Chondrocyte (in vitro differentiated cells): ENCODE measurements at regions not wholly inside any gene's neighbourhood (a gene's known extent, or its start where the extent isn't known, plus 50 kb on each side); places are given as distances from the start of the nearest gene placed in this dataset.
"Not testable (repeated sequence)": the region's sequence is repeated elsewhere in the genome, so short reads cannot be mapped to it uniquely, and the experiment has no call there.

Experiments
- DNase-seq: peaks from one replicate; pipeline ENCODE4 v3.0.0; 2021; ENCODE audit warnings: mixed read lengths, low spot score
- H3K27ac Mint-ChIP-seq: one replicate; pipeline ENCODE4 v1.8.0; 2021; ENCODE audit warnings: mild to moderate bottlenecking, moderate library complexity, mixed read lengths; ENCODE audit not compliant: unreplicated experiment
- H3K27me3 Mint-ChIP-seq: 2 replicates; pipeline ENCODE4 v1.8.0; 2021; ENCODE audit warnings: low read depth, mixed read lengths
- H3K36me3 Mint-ChIP-seq: 2 replicates; pipeline ENCODE4 v1.8.0; 2021; ENCODE audit warnings: low read depth, mixed read lengths
- H3K4me1 Mint-ChIP-seq: 2 replicates; pipeline ENCODE4 v1.8.0; 2021; ENCODE audit warnings: low read depth, mild to moderate bottlenecking, mixed read lengths
- H3K4me3 Mint-ChIP-seq: one replicate; pipeline ENCODE4 v1.8.0; 2021; ENCODE audit warnings: mild to moderate bottlenecking, moderate library complexity, mixed read lengths; ENCODE audit not compliant: unreplicated experiment
- H3K9me3 Mint-ChIP-seq: 2 replicates; pipeline ENCODE4 v1.8.0; 2021; ENCODE audit warnings: low read depth, mixed read lengths
- CTCF ChIP-seq: fragments of 200-600 bp; sonication (generic); IDR thresholded peaks from 2 replicates; pipeline ENCODE4 v1.5.0; 2021; ENCODE audit warnings: antibody characterized with exemption, mild to moderate bottlenecking, moderate library complexity

DNA sequence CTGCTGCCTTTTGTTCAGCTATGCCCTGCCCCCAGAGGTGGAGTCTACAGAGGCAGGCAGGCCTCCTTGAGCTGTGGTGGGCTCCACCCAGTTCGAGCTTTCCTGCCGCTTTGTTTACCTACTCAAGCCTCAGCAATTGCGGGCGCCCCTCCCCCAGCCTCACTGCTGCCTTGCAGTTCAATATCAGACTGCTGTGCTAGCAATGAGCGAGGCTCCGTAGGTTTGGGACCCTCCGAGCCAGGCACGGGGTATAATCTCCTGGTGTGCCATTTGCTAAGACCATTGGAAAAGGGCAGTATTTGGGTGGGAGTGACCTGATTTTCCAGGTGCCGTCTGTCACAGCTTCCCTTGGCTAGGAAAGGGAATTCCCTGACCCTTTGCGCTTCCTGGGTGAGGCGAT, 51.9 kb downstream of the DIPK2A start:
- DNase-seq, H3K27me3 Mint-ChIP-seq, H3K27ac Mint-ChIP-seq, H3K36me3 Mint-ChIP-seq, H3K4me3 Mint-ChIP-seq: not testable (repeated sequence)
- Mint-ChIP-seq H3K4me1 (peaks cover 14% of the 10 kb centered on the region), H3K9me3 (peaks cover 20% of the 10 kb centered on the region)

- H3K36me3 Mint-ChIP-seq: no peaks in the 10 kb centered on the region
- H3K27me3 Mint-ChIP-seq: no peaks in the 10 kb centered on the region
- TF ChIP-seq CTCF: no peak
- H3K4me3 Mint-ChIP-seq: no peak overlapping the region
- no peak overlapping the region for H3K27ac Mint-ChIP-seq
- no peak for DNase-seq
- peaks cover 8% of the 10 kb centered on the region for H3K4me1 Mint-ChIP-seq
- peaks cover 2% of the 10 kb centered on the region for H3K9me3 Mint-ChIP-seq
Measured at GRCh38 chr3:144028798-144029411, 57.3 kb downstream of the DIPK2A start.

GRCh38 chr3:144029769-144030168, 58.1 kb downstream of the DIPK2A start:
- Mint-ChIP-seq H3K27ac (no peak overlapping the region), H3K9me3 (peaks cover 2% of the 10 kb centered on the region), H3K4me3 (no peak overlapping the region), H3K27me3 (no peaks in the 10 kb centered on the region), H3K36me3 (no peaks in the 10 kb centered on the region), H3K4me1 (peaks cover 10% of the 10 kb centered on the region)
- no peak for TF ChIP-seq CTCF
- DNase-seq: no peak

DNA sequence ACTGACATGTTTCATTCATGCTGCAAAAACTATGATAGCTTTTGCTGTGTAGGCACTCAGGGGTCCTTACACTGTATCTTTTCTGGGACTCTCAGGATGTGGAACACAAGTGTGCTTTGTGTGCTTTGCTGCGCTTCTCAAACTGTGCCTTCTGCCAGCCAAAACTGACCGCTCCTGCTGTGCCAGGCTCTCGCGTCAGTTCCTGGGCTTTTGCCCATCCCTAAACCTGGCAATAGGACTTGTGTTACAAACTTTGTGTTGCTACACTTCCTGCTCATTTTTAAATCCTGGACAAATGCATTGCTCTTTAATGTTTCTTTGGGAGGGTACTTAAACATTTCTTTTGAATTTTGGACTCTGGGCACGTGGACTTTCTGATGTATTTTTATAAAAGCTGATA, 60.3 kb downstream of the DIPK2A start:
- Mint-ChIP-seq H3K4me1 (peaks cover 10% of the 10 kb centered on the region), H3K36me3 (no peaks in the 10 kb centered on the region), H3K27me3 (no peaks in the 10 kb centered on the region), H3K27ac (no peak overlapping the region), H3K9me3 (no peaks in the 10 kb centered on the region), H3K4me3 (no peak overlapping the region)
- DNase-seq: no peak
- TF ChIP-seq CTCF: no peak

GRCh38 chr3:144032531-144033239, 61.1 kb downstream of the DIPK2A start:
- DNase-seq: no peak
- Mint-ChIP-seq H3K36me3 (no peaks in the 10 kb centered on the region), H3K4me1 (peaks cover 10% of the 10 kb centered on the region), H3K4me3 (no peak overlapping the region), H3K9me3 (no peaks in the 10 kb centered on the region), H3K27me3 (no peaks in the 10 kb centered on the region), H3K27ac (no peak overlapping the region)
- TF ChIP-seq CTCF: no peak

DNA sequence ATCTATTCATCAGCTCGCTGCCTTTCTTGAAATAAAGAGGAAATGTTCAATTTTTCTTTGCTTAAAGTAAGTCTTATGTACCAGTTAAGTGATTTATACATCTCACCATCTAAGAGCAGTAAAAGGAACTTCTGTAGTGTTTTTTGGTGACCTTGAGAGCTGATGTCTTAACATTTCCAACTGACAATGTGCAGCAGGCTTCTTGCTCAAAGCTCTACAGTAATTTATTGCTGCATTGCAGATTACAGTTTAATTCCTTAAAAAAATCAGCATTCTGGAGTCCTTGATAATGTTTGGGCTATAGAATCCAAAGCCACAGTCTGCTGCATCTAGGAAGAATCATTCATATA, 61.6 kb downstream of the DIPK2A start:
- H3K4me3 Mint-ChIP-seq: no peak overlapping the region
- H3K27me3 Mint-ChIP-seq: no peaks in the 10 kb centered on the region
- no peaks in the 10 kb centered on the region for H3K9me3 Mint-ChIP-seq
- DNase-seq: no peak
- H3K27ac Mint-ChIP-seq: no peak overlapping the region
- H3K4me1 Mint-ChIP-seq: peaks cover 10% of the 10 kb centered on the region
- H3K36me3 Mint-ChIP-seq: no peaks in the 10 kb centered on the region
- no peak for TF ChIP-seq CTCF
